HepG2 (cell line): ENCODE measurements at regions not wholly inside any gene's neighbourhood (a gene's known extent, or its start where the extent isn't known, plus 50 kb on each side); places are given as distances from the start of the nearest gene placed in this dataset.
A peak's percentile ranks its signal among the peaks of the same experiment; 100 is the strongest.

ENCODE experiments used
- ATAC-seq: fragments of 200-7000 bp; cut with Tn5 transposase; 3 replicates; pipeline ENCODE4 v1.9.1; 2020; ENCODE audit warnings: mild to moderate bottlenecking, moderate library complexity
- BruUV-seq: library from RNA; stranded (reverse); fragments of 400-500 nt; replicated peaks from 2 replicates; lab custom pipeline; 2021; lab: Mats Ljungman, UMichigan
- CTCF ChIA-PET: fragments of 300-600 bp; formaldehyde crosslinking; extraction: SDS; loops from one replicate; lab custom pipeline; 2021; ENCODE audit warnings: low total read pairs, inconsistent platforms, low intra/inter-chr PET ratio; lab: Yijun Ruan, JAX
- POLR2A ChIA-PET: fragments of 350-600 bp; sonication (Branson Sonifier 250); formaldehyde crosslinking; loops from one replicate; lab custom pipeline; 2020; ENCODE audit warnings: antibody characterized with exemption, inconsistent platforms; lab: Yijun Ruan, JAX
- DNase-seq: peaks from one replicate; pipeline ENCODE4 v3.0.0-alpha.2; 2015; ENCODE audit warnings: low spot score
- FAIRE-seq: peaks from 3 replicates; lab custom pipeline; 2011; peaks lifted over from hg19 to GRCh38; lab: Jason Lieb, UNC
- H2AFZ ChIP-seq: one replicate; pipeline ENCODE4 v1.6.1; 2011; ENCODE audit warnings: low read length, inconsistent platforms
- H3K27ac ChIP-seq: fragments of 300-600 bp; 3 replicates; pipeline ENCODE4 v1.8.0; 2011; ENCODE audit warnings: mixed run types, mild to moderate bottlenecking, mixed read lengths, low read length, inconsistent platforms; ENCODE audit not compliant: insufficient read depth; ENCODE audit errors: extremely low read length
- H3K27me3 ChIP-seq, 2 experiments: fragments of 200-600 bp in 1 of 2; 2 replicates in 1 of 2; 3 replicates in 1 of 2; pipeline versions ENCODE4 v1.6.0 to v1.8.0; 2011; ENCODE audit warnings: low read length in 2 of 2, mild to moderate bottlenecking in 2 of 2, moderate library complexity in 2 of 2, inconsistent platforms in 1 of 2; ENCODE audit not compliant: insufficient read depth in 2 of 2, control insufficient read depth in 1 of 2
- H3K36me3 ChIP-seq, 2 experiments: fragments of 200-600 bp in 1 of 2; replicated peaks in 1 of 2; 2 replicates in 1 of 2; 3 replicates in 1 of 2; pipeline versions ENCODE4 v1.5.1 to v1.8.0; 2011; ENCODE audit warnings: low read length in 2 of 2, inconsistent platforms in 1 of 2; ENCODE audit not compliant: insufficient read depth in 2 of 2, control insufficient read depth in 1 of 2
- H3K4me1 ChIP-seq: 2 replicates; pipeline ENCODE4 v1.5.1; 2012; ENCODE audit warnings: low read length, inconsistent platforms; ENCODE audit not compliant: insufficient read depth
- H3K4me2 ChIP-seq: 2 replicates; pipeline ENCODE4 v1.6.0; 2011; ENCODE audit warnings: low read depth, low read length, inconsistent platforms
- H3K4me3 ChIP-seq, 3 experiments: fragments of 200-600 bp in 1 of 3; sonication (generic), shearing (Covaris generic) in 1 of 3; replicated peaks in 1 of 3; 2 replicates each; pipeline ENCODE4 v1.5.1; 2011 to 2016; ENCODE audit warnings: low read length in 3 of 3, inconsistent platforms in 2 of 3, low read depth in 2 of 3, mild to moderate bottlenecking in 2 of 3, control low read depth in 1 of 3, mixed read lengths in 1 of 3; ENCODE audit not compliant: insufficient read depth in 1 of 3
- H3K79me2 ChIP-seq: one replicate; pipeline ENCODE4 v1.6.1; 2011; ENCODE audit warnings: low read length, inconsistent platforms; ENCODE audit not compliant: insufficient read depth
- H3K9ac ChIP-seq: 2 replicates; pipeline ENCODE4 v1.6.0; 2011; ENCODE audit warnings: mild to moderate bottlenecking, low read depth, low read length, inconsistent platforms; ENCODE audit not compliant: insufficient read depth
- H3K9me3 ChIP-seq: 2 replicates; pipeline ENCODE4 v1.5.1; 2012; ENCODE audit warnings: mild to moderate bottlenecking, low read length
- H4K20me1 ChIP-seq: 2 replicates; pipeline ENCODE4 v1.6.0; 2011; ENCODE audit warnings: inconsistent platforms, mild to moderate bottlenecking, low read length, moderate library complexity; ENCODE audit not compliant: insufficient read depth
- ATF4 ChIP-seq, 2 experiments: fragments of 450-650 bp in 1 of 2; sonication (generic) in 1 of 2; formaldehyde crosslinking; IDR thresholded peaks; 2 replicates each; pipeline versions ENCODE4 v1.5.0 to v1.8.0; 2020 to 2022; ENCODE audit warnings: mild to moderate bottlenecking in 1 of 2, missing genetic modification reagents in 1 of 2
- E2F1 ChIP-seq: sonication (generic); formaldehyde crosslinking; IDR thresholded peaks from 2 replicates; pipeline ENCODE4 v1.5.0; 2020; ENCODE audit warnings: missing genetic modification reagents
- HDAC2 ChIP-seq: sonication (generic); formaldehyde crosslinking; IDR thresholded peaks from 2 replicates; pipeline ENCODE4 v1.4.0; 2020; ENCODE audit warnings: missing genetic modification reagents
- HNRNPL ChIP-seq: fragments of 200-400 bp; formaldehyde crosslinking; IDR thresholded peaks from 2 replicates; pipeline ENCODE4 v1.6.1; 2017; ENCODE audit warnings: mild to moderate bottlenecking, low read depth, low read length
- HOXD1 ChIP-seq: sonication (generic); formaldehyde crosslinking; IDR thresholded peaks from 2 replicates; pipeline ENCODE4 v1.5.0; 2020; ENCODE audit warnings: missing genetic modification reagents
- TFAP4 ChIP-seq: sonication (generic); IDR thresholded peaks from 2 replicates; pipeline ENCODE4 v1.6.1; 2016; ENCODE audit warnings: low read depth, borderline replicate concordance
- ZNF142 ChIP-seq: sonication (generic); formaldehyde crosslinking; IDR thresholded peaks from 2 replicates; pipeline ENCODE4 v1.4.0; 2020; ENCODE audit warnings: missing genetic modification reagents
- ZNF841 ChIP-seq: sonication (generic); formaldehyde crosslinking; IDR thresholded peaks from 2 replicates; pipeline ENCODE4 v1.8.1; 2023; ENCODE audit warnings: missing genetic modification reagents, borderline replicate concordance
- WGBS: methylation state at CpG from one replicate; pipeline ENCODE4 v1.1.6; 2017; ENCODE audit warnings: low lambda C conversion rate; 5-methylcytosine and 5-hydroxymethylcytosine counted together
- in situ Hi-C: cut with HindIII; loops from 2 replicates; pipeline ENCODE4 v1.10.0; 2017; ENCODE audit warnings: low pct_unique_long_range_greater_than_20kb; ENCODE audit not compliant: extremely low pct_ligation_motif_present
- intact Hi-C: fragments of 100-400 bp; cut with micrococcal nuclease; formaldehyde crosslinking; loops from one replicate; pipeline ENCODE4 v1.10.0; 2022; ENCODE audit not compliant: unreplicated experiment

- H3K4me3 ChIP-seq = no peak overlapping the region
- no peak overlapping the region for H3K27ac ChIP-seq
- TF ChIP-seq HOXD1 (CRISPR knock-in tag) (no peak), TFAP4 (no peak)
- no peaks in the 10 kb centered on the region for H4K20me1 ChIP-seq
- no peaks in the 10 kb centered on the region for H3K4me1 ChIP-seq
- DNase-seq (no peak), ATAC-seq (no peak), FAIRE-seq (no peak)
- no peaks in the 10 kb centered on the region for H3K36me3 ChIP-seq
- CTCF ChIA-PET = no interaction called here
- H3K4me2 ChIP-seq = no peak overlapping the region
- no peaks in the 10 kb centered on the region for H3K9me3 ChIP-seq
- H3K79me2 ChIP-seq = no peaks in the 10 kb centered on the region
- POLR2A ChIA-PET = no interaction called here
- no TSS peak for BruUV-seq
- intact Hi-C loops (no loop called here), in situ Hi-C loops (no loop called here)
- WGBS = 4% methylated on average over 4 of the region's 4 CpGs
- H3K9ac ChIP-seq = no peak overlapping the region
- no peak overlapping the region for H2AFZ ChIP-seq
- peaks cover 3 to 22% of the 10 kb centered on the region in 2 experiments; a peak in 4 of 5 replicates for H3K27me3 ChIP-seq
Measured at GRCh38 chr2:53513167-53513666, 254.4 kb upstream of the CHAC2 start.

- Histone ChIP-seq H4K20me1 (no peaks in the 10 kb centered on the region), H3K9me3 (no peaks in the 10 kb centered on the region), H3K4me2 (no peak overlapping the region), H3K4me3 (no peak overlapping the region), H3K27me3 (peaks cover 3 to 22% of the 10 kb centered on the region in 2 experiments; a peak in 4 of 5 replicates), H2AFZ (no peak overlapping the region), H3K36me3 (no peaks in the 10 kb centered on the region), H3K4me1 (no peaks in the 10 kb centered on the region), H3K27ac (no peak overlapping the region), H3K9ac (no peak overlapping the region), H3K79me2 (no peaks in the 10 kb centered on the region)
- 1% methylated on average over 4 of the region's 4 CpGs for WGBS
- CTCF ChIA-PET = no interaction called here
- DNase-seq (no peak), ATAC-seq (no peak), FAIRE-seq (peak; percentile 18)
- POLR2A ChIA-PET = no interaction called here
- intact Hi-C loops = no loop called here
- in situ Hi-C loops = no loop called here
- no TSS peak for BruUV-seq
- TF ChIP-seq HDAC2 (CRISPR knock-in tag) (no peak), E2F1 (CRISPR knock-in tag) (no peak), HNRNPL (no peak), ZNF142 (CRISPR knock-in tag) (no peak), ATF4 (CRISPR knock-in tag; IDR thresholded peaks at IDR 0.05) (no peak), ZNF841 (no peak)
Measured at GRCh38 chr2:53512071-53512826, 255.4 kb upstream of the CHAC2 start.
